ENCODE measurements at regions not wholly inside any gene's neighbourhood (a gene's known extent, or its start where the extent isn't known, plus 50 kb on each side); places are given as distances from the start of the nearest gene placed in this dataset.
"Not testable (repeated sequence)": the region's sequence is repeated elsewhere in the genome, so short reads cannot be mapped to it uniquely, and the experiment has no call there.

- Histone ChIP-seq H3K36me3 (no peaks in the 10 kb centered on the region), H3K27ac (replicated peaks) (no peak overlapping the region), H3K4me1 (no peaks in the 10 kb centered on the region), H3K4me3 (no peak overlapping the region), H3K27me3 (ENCODE audit: low read depth) (peaks cover 55% of the 10 kb centered on the region), H3K9me3 (replicated peaks) (no peaks in the 10 kb centered on the region)
- DNase-seq, result no peak
- no peak for TF ChIP-seq CTCF (IDR thresholded peaks at IDR 0.05; ENCODE audit: borderline replicate concordance)
- intact Hi-C loops (cut with micrococcal nuclease), result no loop called here
Measured at GRCh38 chr4:3634281-3634857, 102.1 kb upstream of the LRPAP1 start.

GRCh38 chr4:3633277-3633676 is 101.1 kb upstream of the LRPAP1 start:
- intact Hi-C loops (cut with micrococcal nuclease); H3K36me3 ChIP-seq; H3K9me3 ChIP-seq (replicated peaks); DNase-seq; H3K4me3 ChIP-seq; H3K4me1 ChIP-seq; H3K27ac ChIP-seq (replicated peaks): not testable (repeated sequence)
- peaks cover 66% of the 10 kb centered on the region for H3K27me3 ChIP-seq (ENCODE audit: low read depth)

- H3K4me3 ChIP-seq; intact Hi-C loops (cut with micrococcal nuclease); H3K36me3 ChIP-seq; H3K9me3 ChIP-seq (replicated peaks); H3K4me1 ChIP-seq; DNase-seq; H3K27ac ChIP-seq (replicated peaks): not testable (repeated sequence)
- H3K27me3 ChIP-seq (ENCODE audit: low read depth), result peaks cover 71% of the 10 kb centered on the region
Measured at GRCh38 chr4:3632794-3633193, 100.6 kb upstream of the LRPAP1 start.

GRCh38 chr4:3631544-3632266 is 99.5 kb upstream of the LRPAP1 start:
- H3K36me3 ChIP-seq; H3K4me3 ChIP-seq; H3K27ac ChIP-seq (replicated peaks); intact Hi-C loops (cut with micrococcal nuclease); DNase-seq; H3K4me1 ChIP-seq; H3K9me3 ChIP-seq (replicated peaks): not testable (repeated sequence)
- H3K27me3 ChIP-seq (ENCODE audit: low read depth), result peaks cover 75% of the 10 kb centered on the region

GRCh38 chr4:3630598-3631543 is 98.6 kb upstream of the LRPAP1 start:
- Histone ChIP-seq H3K36me3 (no peaks in the 10 kb centered on the region), H3K4me1 (no peaks in the 10 kb centered on the region), H3K27me3 (ENCODE audit: low read depth) (peaks cover 75% of the 10 kb centered on the region), H3K27ac (replicated peaks) (no peak overlapping the region), H3K4me3 (no peak overlapping the region), H3K9me3 (replicated peaks) (no peaks in the 10 kb centered on the region)
- DNase-seq, result no peak
- intact Hi-C loops (cut with micrococcal nuclease), result no loop called here
- TF ChIP-seq CTCF (IDR thresholded peaks at IDR 0.05; ENCODE audit: borderline replicate concordance), result no peak

GRCh38 chr4:3630136-3630597 is 97.9 kb upstream of the LRPAP1 start:
- H3K9me3 ChIP-seq (replicated peaks), result no peaks in the 10 kb centered on the region
- H3K4me3 ChIP-seq, result no peak overlapping the region
- H3K4me1 ChIP-seq, result no peaks in the 10 kb centered on the region
- peaks cover 76% of the 10 kb centered on the region for H3K27me3 ChIP-seq (ENCODE audit: low read depth)
- H3K27ac ChIP-seq (replicated peaks), result no peak overlapping the region
- TF ChIP-seq CTCF (IDR thresholded peaks at IDR 0.05; ENCODE audit: borderline replicate concordance), result no peak
- no peak for DNase-seq
- H3K36me3 ChIP-seq, result no peaks in the 10 kb centered on the region
- intact Hi-C loops (cut with micrococcal nuclease), result no loop called here
